Aorta (tissue), 5 donors: ENCODE measurements at regions not wholly inside any gene's neighbourhood (a gene's known extent, or its start where the extent isn't known, plus 50 kb on each side); places are given as distances from the start of the nearest gene placed in this dataset.

ENCODE experiments used
- ATAC-seq: fragments of 200-7000 bp; cut with Tn5 transposase; one replicate; pipeline ENCODE4 v1.9.1; 2022; ENCODE audit warnings: moderate library complexity; ENCODE audit not compliant: low FRiP score
- DNase-seq, 2 donors: peaks; one replicate each; pipeline ENCODE4 v3.0.0-alpha.2; 2020
- H3K27ac ChIP-seq, 2 donors: one replicate each; pipeline ENCODE4 v1.5.1; 2013; ENCODE audit warnings: low read length in 2 of 2, mild to moderate bottlenecking in 2 of 2, moderate library complexity in 2 of 2, control low read depth in 1 of 2, inconsistent platforms in 1 of 2, low read depth in 1 of 2
- H3K27me3 ChIP-seq, 2 donors: one replicate each; pipeline ENCODE4 v1.6.1; 2013; ENCODE audit warnings: control low read depth in 1 of 2, low read length in 1 of 2, mild to moderate bottlenecking in 1 of 2, moderate library complexity in 1 of 2; ENCODE audit not compliant: insufficient read depth in 2 of 2, control insufficient read depth in 1 of 2
- H3K36me3 ChIP-seq, 2 donors: one replicate each; pipeline ENCODE4 v1.6.1; 2013; ENCODE audit warnings: control low read depth in 1 of 2, low read length in 1 of 2, mild to moderate bottlenecking in 1 of 2; ENCODE audit not compliant: insufficient read depth in 2 of 2, control insufficient read depth in 1 of 2
- H3K4me1 ChIP-seq, 2 donors: one replicate each; pipeline ENCODE4 v1.6.1; 2013; ENCODE audit warnings: low read length in 2 of 2, control low read depth in 1 of 2, mild to moderate bottlenecking in 1 of 2, moderate library complexity in 1 of 2; ENCODE audit not compliant: insufficient read depth in 2 of 2, control insufficient read depth in 1 of 2
- H3K4me3 ChIP-seq, 2 donors: one replicate each; pipeline ENCODE4 v1.5.1; 2013; ENCODE audit warnings: low read length in 2 of 2, control low read depth in 1 of 2, mild to moderate bottlenecking in 1 of 2
- H3K9me3 ChIP-seq: one replicate; pipeline ENCODE4 v1.6.1; 2013; ENCODE audit warnings: mild to moderate bottlenecking, low read length; ENCODE audit not compliant: control insufficient read depth
- WGBS, 2 donors: extraction: QIAGEN DNeasy Blood & Tissue Kit; methylation state at CpG; one replicate each; pipeline ENCODE4 v1.1.7; 2013; 5-methylcytosine and 5-hydroxymethylcytosine counted together
- intact Hi-C, 2 donors: fragments of 100-400 bp; cut with DNase I; formaldehyde crosslinking; loops; one replicate each; pipeline versions ENCODE4 v1.14.2 to v1.15.0; 2022
- donor health status: healthy with polysubstance abuse.
- donor health status: Bipolar disorder and iron deficiency.
- donor health status: DM: no; HTN: no; CAD: no.
- donor health status: DM: no; HTN: no; CAD: no.
- donor health status: DM: yes; HTN: yes; CAD: no.

DNA sequence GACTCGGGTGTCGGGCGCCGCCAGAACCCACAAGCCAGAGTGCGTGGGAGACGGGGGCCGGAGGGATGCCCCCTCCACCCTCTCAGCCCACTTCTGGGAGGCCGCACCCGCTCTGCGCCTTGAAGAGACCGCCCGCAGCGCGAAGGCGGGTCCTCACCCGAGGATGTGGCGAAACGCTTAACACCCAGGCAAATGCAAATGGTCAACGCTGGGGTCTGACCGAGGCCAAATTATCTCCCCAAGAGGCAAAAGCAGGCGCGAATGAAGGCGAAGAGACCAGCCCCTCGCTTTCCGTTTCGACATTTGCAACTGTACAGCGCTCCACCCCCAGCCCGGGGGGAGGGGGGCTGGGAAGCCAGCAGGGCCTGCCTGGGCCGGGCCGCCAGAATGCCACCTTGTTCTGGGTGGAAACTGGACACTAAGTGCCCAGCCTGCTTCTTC lies 137.7 kb upstream of the ZIC3 start:
- Histone ChIP-seq H3K4me1 (no peaks in the 10 kb centered on the region), H3K27ac (no peak overlapping the region), H3K27me3 (peaks cover 0 to 4% of the 10 kb centered on the region in 2 donors), H3K36me3 (no peaks in the 10 kb centered on the region), H3K4me3 (peak overlapping the region; percentile 6 to 27), H3K9me3 (peaks cover 1% of the 10 kb centered on the region)
- WGBS, 2 donors: 0 to 23% methylated on average over 30 of the region's 30 CpGs
- DNase-seq (peak in 1 of 2 donors; percentile 75), ATAC-seq (no peak)
- intact Hi-C loops: no loop called here

- 1 to 28% methylated on average over 18 of the region's 18 CpGs for WGBS, 2 donors
- no peaks in the 10 kb centered on the region for H3K4me1 ChIP-seq
- no peak overlapping the region for H3K27ac ChIP-seq
- H3K4me3 ChIP-seq: peak overlapping the region; percentile 6 to 27
- ATAC-seq (no peak), DNase-seq (no peak)
- no peaks in the 10 kb centered on the region for H3K36me3 ChIP-seq
- H3K27me3 ChIP-seq: peaks cover 0 to 4% of the 10 kb centered on the region in 2 donors
- intact Hi-C loops: no loop called here
- H3K9me3 ChIP-seq: no peaks in the 10 kb centered on the region
Observed at GRCh38 chrX:137427816-137428215, 138.1 kb upstream of the ZIC3 start.

DNA sequence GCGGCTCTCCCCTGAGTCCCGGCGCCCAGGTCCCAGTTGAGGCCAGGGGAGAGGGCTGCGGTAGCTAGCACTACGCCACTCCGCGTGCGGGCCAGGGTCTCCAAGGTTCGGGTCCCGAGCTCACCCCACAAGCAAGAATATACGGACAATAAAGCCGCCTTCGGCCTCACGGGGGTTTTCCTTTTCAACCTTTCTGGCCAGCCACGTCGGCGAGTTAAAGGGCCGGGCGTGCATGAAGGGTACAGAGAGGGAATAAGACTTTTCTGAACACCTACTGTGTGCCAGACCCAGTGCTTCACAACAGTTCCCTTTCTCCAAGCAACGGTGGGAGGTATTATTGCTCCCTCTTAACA lies 138.5 kb upstream of the ZIC3 start:
- DNase-seq (no peak), ATAC-seq (no peak)
- H3K36me3 ChIP-seq: no peaks in the 10 kb centered on the region
- H3K27me3 ChIP-seq: peaks cover 0 to 4% of the 10 kb centered on the region in 2 donors
- WGBS, 2 donors: 6 to 27% methylated on average over 20 of the region's 20 CpGs
- H3K27ac ChIP-seq: no peak overlapping the region
- H3K9me3 ChIP-seq: no peaks in the 10 kb centered on the region
- intact Hi-C loops: no loop called here
- no peaks in the 10 kb centered on the region for H3K4me1 ChIP-seq
- peak overlapping the region in 1 of 2 donors; percentile 6 for H3K4me3 ChIP-seq

DNA sequence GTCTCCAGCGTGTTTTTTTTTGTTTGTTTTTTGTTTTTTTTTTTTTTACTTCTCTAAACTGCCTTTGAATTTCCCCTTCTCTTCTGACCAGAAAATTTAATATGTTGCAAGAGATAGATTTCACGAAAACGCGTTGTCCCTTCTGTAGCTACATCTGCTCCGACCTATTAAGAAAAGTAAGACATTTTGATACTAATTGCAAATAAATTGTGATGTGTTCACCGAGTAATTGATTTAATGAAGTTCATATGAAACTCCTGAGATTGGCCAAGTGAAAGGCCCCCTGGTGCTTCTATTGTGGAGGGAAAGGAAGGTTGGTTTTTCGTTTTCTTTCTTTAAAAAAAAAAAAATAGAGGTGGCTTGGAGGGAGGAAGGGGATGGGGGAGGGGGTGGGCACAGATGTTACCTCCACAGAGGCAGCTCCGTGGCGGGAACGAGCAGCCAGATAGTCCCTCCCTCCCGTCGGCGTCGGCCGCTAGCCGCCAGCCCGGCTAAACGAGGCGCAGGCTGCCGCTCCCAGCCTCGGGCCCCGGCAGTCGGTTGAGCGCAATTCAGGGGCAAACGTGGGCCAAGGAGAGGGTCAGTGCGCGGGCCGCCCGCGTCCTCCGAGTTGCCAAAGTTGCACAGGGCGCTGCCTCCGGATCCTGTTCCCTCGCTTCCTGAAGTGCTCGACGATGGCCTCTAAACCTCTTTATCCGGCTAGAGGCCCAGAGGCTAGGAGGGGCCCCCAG lies 139.1 kb upstream of the ZIC3 start:
- H3K4me3 ChIP-seq: no peak overlapping the region
- no peak for ATAC-seq
- no peaks in the 10 kb centered on the region for H3K4me1 ChIP-seq
- WGBS, 2 donors: 6 to 31% methylated on average over 35 to 37 of the region's 37 CpGs
- no peaks in the 10 kb centered on the region for H3K36me3 ChIP-seq
- intact Hi-C loops: no loop called here
- no peak overlapping the region for H3K27ac ChIP-seq
- peaks cover 0 to 4% of the 10 kb centered on the region in 2 donors for H3K27me3 ChIP-seq
- no peaks in the 10 kb centered on the region for H3K9me3 ChIP-seq
- DNase-seq: no peak

- Histone ChIP-seq H3K27me3 (peaks cover 0 to 4% of the 10 kb centered on the region in 2 donors), H3K27ac (no peak overlapping the region), H3K4me1 (no peaks in the 10 kb centered on the region), H3K4me3 (no peak overlapping the region), H3K9me3 (no peaks in the 10 kb centered on the region), H3K36me3 (no peaks in the 10 kb centered on the region)
- ATAC-seq (no peak), DNase-seq (no peak)
- 8 to 29% methylated on average over 9 of the region's 9 CpGs for WGBS, 2 donors
- intact Hi-C loops: no loop called here
Observed at GRCh38 chrX:137425986-137426385, 139.9 kb upstream of the ZIC3 start.

DNA sequence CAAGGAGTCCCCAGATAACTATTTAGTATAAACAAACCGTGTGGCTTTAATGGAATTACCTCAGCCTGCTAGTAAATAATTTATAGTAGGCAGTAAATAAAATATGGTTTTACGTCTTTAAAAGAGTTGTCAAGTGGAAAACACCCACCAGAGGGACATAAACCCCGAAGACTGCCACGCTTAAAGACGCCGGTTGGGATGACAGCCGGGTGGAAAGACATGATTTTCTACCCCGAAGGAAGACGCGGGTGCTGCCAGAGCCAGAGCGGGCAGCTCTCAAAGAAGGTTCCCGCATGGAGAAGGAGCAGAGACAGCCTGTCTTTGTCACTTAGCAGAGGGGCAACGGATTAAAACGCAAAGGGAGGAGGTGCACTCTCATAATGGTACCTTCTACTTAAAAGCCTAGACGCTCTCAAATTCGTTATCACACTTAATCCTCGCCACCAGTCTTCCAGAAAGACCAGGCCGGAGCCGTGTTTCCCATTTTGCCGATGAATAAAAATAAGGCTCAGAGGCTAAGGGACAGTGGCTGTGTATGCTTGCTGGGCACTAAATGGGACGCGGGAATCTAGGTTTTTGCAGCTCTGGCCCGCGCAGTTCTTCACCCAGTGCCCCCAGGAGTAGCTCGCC lies 140.5 kb upstream of the ZIC3 start:
- ATAC-seq (no peak), DNase-seq (no peak)
- intact Hi-C loops: no loop called here
- Histone ChIP-seq H3K36me3 (no peaks in the 10 kb centered on the region), H3K9me3 (no peaks in the 10 kb centered on the region), H3K4me3 (no peak overlapping the region), H3K4me1 (no peaks in the 10 kb centered on the region), H3K27ac (no peak overlapping the region), H3K27me3 (peaks cover 0 to 4% of the 10 kb centered on the region in 2 donors)
- WGBS, 2 donors: 5 to 19% methylated on average over 25 of the region's 25 CpGs

DNA sequence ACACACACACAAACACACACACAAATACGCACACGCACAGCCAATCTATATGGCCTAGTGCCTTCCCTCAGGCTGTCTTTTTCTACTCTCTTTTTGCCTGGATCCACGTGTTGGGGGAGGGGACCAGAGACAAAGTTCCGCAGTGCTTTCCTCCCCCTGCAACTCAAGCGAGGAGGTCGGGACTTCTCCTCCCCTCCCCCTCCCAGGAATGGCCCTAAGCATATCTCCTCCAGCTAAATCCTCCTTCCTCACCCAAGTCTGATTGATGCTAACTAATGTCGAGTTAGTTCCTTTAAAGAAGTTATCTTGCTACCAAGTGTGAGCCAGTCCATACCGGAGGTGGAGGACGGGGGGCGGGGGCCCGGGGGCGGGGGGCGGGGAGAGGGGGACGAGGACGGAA lies 141.2 kb upstream of the ZIC3 start:
- H3K4me3 ChIP-seq: no peak overlapping the region
- no peak overlapping the region for H3K27ac ChIP-seq
- peaks cover 0 to 4% of the 10 kb centered on the region in 2 donors for H3K27me3 ChIP-seq
- 4 to 11% methylated on average over 14 to 15 of the region's 15 CpGs for WGBS, 2 donors
- no peaks in the 10 kb centered on the region for H3K4me1 ChIP-seq
- ATAC-seq (no peak), DNase-seq (no peak)
- H3K36me3 ChIP-seq: no peaks in the 10 kb centered on the region
- intact Hi-C loops: no loop called here
- no peaks in the 10 kb centered on the region for H3K9me3 ChIP-seq

- H3K36me3 ChIP-seq: no peaks in the 10 kb centered on the region
- intact Hi-C loops: no loop called here
- H3K27me3 ChIP-seq: peaks cover 0 to 4% of the 10 kb centered on the region in 2 donors
- ATAC-seq (no peak), DNase-seq (no peak)
- WGBS, 2 donors: 21 to 23% methylated on average over 3 of the region's 3 CpGs
- H3K9me3 ChIP-seq: no peaks in the 10 kb centered on the region
- H3K4me3 ChIP-seq: no peak overlapping the region
- no peak overlapping the region for H3K27ac ChIP-seq
- no peaks in the 10 kb centered on the region for H3K4me1 ChIP-seq
Observed at GRCh38 chrX:137423241-137423640, 142.7 kb upstream of the ZIC3 start.

- WGBS, 2 donors: 52 to 64% methylated on average over 2 of the region's 2 CpGs
- Histone ChIP-seq H3K9me3 (no peaks in the 10 kb centered on the region), H3K36me3 (no peaks in the 10 kb centered on the region), H3K4me3 (no peak overlapping the region), H3K27ac (no peak overlapping the region), H3K27me3 (no peaks in the 10 kb centered on the region), H3K4me1 (no peaks in the 10 kb centered on the region)
- DNase-seq (no peak), ATAC-seq (no peak)
- intact Hi-C loops: no loop called here
Observed at GRCh38 chrX:137418086-137418485, 147.8 kb upstream of the ZIC3 start.
